ENCODE measurements at regions not wholly inside any gene's neighbourhood (a gene's known extent, or its start where the extent isn't known, plus 50 kb on each side); places are given as distances from the start of the nearest gene placed in this dataset.

DNA sequence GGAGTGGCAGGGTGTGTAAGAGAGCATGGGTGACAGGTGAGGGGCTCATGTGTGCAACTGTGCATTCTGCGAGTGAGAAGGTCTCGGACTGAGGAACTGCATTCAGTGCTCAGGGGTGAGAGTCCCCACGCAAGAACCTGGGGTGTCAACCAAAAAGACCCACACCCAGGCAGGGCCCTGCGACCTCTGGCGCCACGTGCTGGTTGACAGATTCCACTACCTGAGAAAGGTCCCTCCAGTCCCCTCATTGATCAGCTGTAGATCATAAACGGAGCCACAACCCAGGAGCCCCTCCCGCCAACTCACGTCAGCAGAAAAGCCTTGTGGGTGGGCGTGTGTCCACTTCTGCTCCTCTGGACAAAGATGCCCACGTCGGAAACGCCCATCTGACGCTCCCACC is 98.7 kb downstream of the ASCL4 start:
- no peaks in the 10 kb centered on the region for H3K36me3 Mint-ChIP-seq (ENCODE audit: low read depth)
- H3K9me3 Mint-ChIP-seq, result no peaks in the 10 kb centered on the region
- peaks cover 70% of the 10 kb centered on the region for H3K27me3 Mint-ChIP-seq (ENCODE audit: low read depth)
- no peak overlapping the region for H3K4me3 Mint-ChIP-seq
- no peak for TF ChIP-seq CTCF (IDR thresholded peaks at IDR 0.05; ENCODE audit: unreplicated experiment in 3 of 3)
- no peak overlapping the region for H3K27ac Mint-ChIP-seq
- no peaks in the 10 kb centered on the region for H3K4me1 Mint-ChIP-seq

GRCh38 chr12:107875786-107876185 is 101.3 kb downstream of the ASCL4 start:
- Mint-ChIP-seq H3K27ac (no peak overlapping the region), H3K4me1 (no peaks in the 10 kb centered on the region), H3K9me3 (no peaks in the 10 kb centered on the region), H3K4me3 (no peak overlapping the region), H3K27me3 (ENCODE audit: low read depth) (peaks cover 55% of the 10 kb centered on the region), H3K36me3 (ENCODE audit: low read depth) (no peaks in the 10 kb centered on the region)
- no peak for TF ChIP-seq CTCF (IDR thresholded peaks at IDR 0.05; ENCODE audit: unreplicated experiment in 3 of 3)

GRCh38 chr12:107884769-107885694 is 110.5 kb downstream of the ASCL4 start:
- Mint-ChIP-seq H3K4me1 (no peaks in the 10 kb centered on the region), H3K9me3 (no peaks in the 10 kb centered on the region), H3K27me3 (ENCODE audit: low read depth) (peaks cover 50% of the 10 kb centered on the region), H3K27ac (no peak overlapping the region), H3K36me3 (ENCODE audit: low read depth) (no peaks in the 10 kb centered on the region), H3K4me3 (no peak overlapping the region)
- peak; percentile 76 to 83 (median 80) for TF ChIP-seq CTCF (IDR thresholded peaks at IDR 0.05; ENCODE audit: unreplicated experiment in 3 of 3)

DNA sequence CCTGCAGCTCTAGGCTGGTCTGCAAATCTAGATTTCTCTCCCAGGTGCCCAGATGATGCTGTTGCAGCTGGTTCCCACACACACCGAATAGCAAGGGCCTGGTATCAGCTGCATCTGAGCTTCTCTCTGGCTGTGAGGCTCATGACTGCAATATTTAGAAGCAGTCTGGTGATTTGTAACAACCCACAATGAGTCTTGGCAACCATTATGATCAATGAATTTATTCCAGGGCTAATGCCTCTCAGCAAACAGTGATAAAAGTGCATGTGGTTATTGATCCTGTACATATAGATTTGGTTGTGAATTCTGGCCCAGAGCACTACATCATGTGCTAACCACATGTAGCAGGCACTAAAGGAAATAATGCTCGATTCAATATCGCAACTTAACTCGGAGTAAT is 114.3 kb downstream of the ASCL4 start:
- Mint-ChIP-seq H3K4me1 (no peaks in the 10 kb centered on the region), H3K36me3 (ENCODE audit: low read depth) (no peaks in the 10 kb centered on the region), H3K9me3 (no peaks in the 10 kb centered on the region), H3K27ac (no peak overlapping the region), H3K4me3 (no peak overlapping the region), H3K27me3 (ENCODE audit: low read depth) (peaks cover 41% of the 10 kb centered on the region)
- no peak for TF ChIP-seq CTCF (IDR thresholded peaks at IDR 0.05; ENCODE audit: unreplicated experiment in 3 of 3)

GRCh38 chr12:107891967-107892366 is 117.5 kb downstream of the ASCL4 start:
- H3K27me3 Mint-ChIP-seq (ENCODE audit: low read depth), result peaks cover 35% of the 10 kb centered on the region
- H3K4me3 Mint-ChIP-seq, result no peak overlapping the region
- H3K9me3 Mint-ChIP-seq, result no peaks in the 10 kb centered on the region
- no peaks in the 10 kb centered on the region for H3K4me1 Mint-ChIP-seq
- no peak for TF ChIP-seq CTCF (IDR thresholded peaks at IDR 0.05; ENCODE audit: unreplicated experiment in 3 of 3)
- H3K27ac Mint-ChIP-seq, result no peak overlapping the region
- no peaks in the 10 kb centered on the region for H3K36me3 Mint-ChIP-seq (ENCODE audit: low read depth)

DNA sequence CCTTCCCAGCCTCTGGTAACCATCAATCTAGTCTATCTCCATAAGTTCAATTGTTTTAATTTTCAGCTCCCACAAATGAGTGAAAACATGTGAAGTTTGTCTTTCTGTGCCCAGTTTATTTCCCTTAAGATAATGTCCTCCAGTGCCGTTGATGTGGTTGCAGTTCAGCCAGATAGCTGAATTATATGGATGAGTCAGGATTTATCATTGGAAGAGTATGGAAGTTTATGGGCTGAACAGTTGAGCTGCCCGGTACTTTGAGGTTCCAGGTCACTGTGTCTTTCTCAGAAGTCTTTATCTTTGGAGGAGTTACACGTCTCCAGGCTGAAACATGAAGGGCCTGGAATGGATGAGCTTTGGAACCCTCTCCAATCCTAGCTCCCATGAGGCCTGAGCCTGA is 120.1 kb downstream of the ASCL4 start:
- Mint-ChIP-seq H3K27ac (no peak overlapping the region), H3K4me1 (no peaks in the 10 kb centered on the region), H3K36me3 (ENCODE audit: low read depth) (no peaks in the 10 kb centered on the region), H3K4me3 (no peak overlapping the region), H3K9me3 (no peaks in the 10 kb centered on the region), H3K27me3 (ENCODE audit: low read depth) (peaks cover 46% of the 10 kb centered on the region)
- TF ChIP-seq CTCF (IDR thresholded peaks at IDR 0.05; ENCODE audit: unreplicated experiment in 3 of 3), result no peak

All from nephron (organoid).